Activated naive CD4-positive, alpha-beta T cell treated with anti-CD3 and anti-CD28 coated beads, Interleukin-2, amount 50 U/mL, for 24 hours (primary cell): ENCODE measurements at regions not wholly inside any gene's neighbourhood (a gene's known extent, or its start where the extent isn't known, plus 50 kb on each side); places are given as distances from the start of the nearest gene placed in this dataset.
"Not testable (repeated sequence)": the region's sequence is repeated elsewhere in the genome, so short reads cannot be mapped to it uniquely, and the experiment has no call there.

Source experiments
- H3K27ac Mint-ChIP-seq: one replicate; pipeline ENCODE4 v1.8.0; 2021; ENCODE audit warnings: mild to moderate bottlenecking, mixed read lengths
- H3K27me3 Mint-ChIP-seq: one replicate; pipeline ENCODE4 v1.8.0; 2021; ENCODE audit warnings: mixed read lengths
- H3K36me3 Mint-ChIP-seq: one replicate; pipeline ENCODE4 v1.8.0; 2021; ENCODE audit warnings: mixed read lengths
- H3K4me1 Mint-ChIP-seq: one replicate; pipeline ENCODE4 v1.8.0; 2021; ENCODE audit warnings: mixed read lengths
- H3K4me3 Mint-ChIP-seq: one replicate; pipeline ENCODE4 v1.8.0; 2021; ENCODE audit warnings: mild to moderate bottlenecking, mixed read lengths
- H3K9me3 Mint-ChIP-seq: one replicate; pipeline ENCODE4 v1.8.0; 2021; ENCODE audit warnings: mixed read lengths

GRCh38 chr11:121358760-121359159, 66.2 kb downstream of the SC5D start:
- Mint-ChIP-seq H3K27ac (no peak overlapping the region), H3K36me3 (no peaks in the 10 kb centered on the region), H3K9me3 (no peaks in the 10 kb centered on the region), H3K4me3 (no peak overlapping the region), H3K4me1 (no peaks in the 10 kb centered on the region), H3K27me3 (no peaks in the 10 kb centered on the region)

GRCh38 chr11:121359591-121359990, 67.0 kb downstream of the SC5D start:
- Mint-ChIP-seq H3K4me3 (no peak overlapping the region), H3K27me3 (no peaks in the 10 kb centered on the region), H3K9me3 (no peaks in the 10 kb centered on the region), H3K36me3 (no peaks in the 10 kb centered on the region), H3K4me1 (no peaks in the 10 kb centered on the region), H3K27ac (peak overlapping the region; percentile 23)

- H3K27me3 Mint-ChIP-seq, H3K27ac Mint-ChIP-seq, H3K9me3 Mint-ChIP-seq, H3K36me3 Mint-ChIP-seq, H3K4me3 Mint-ChIP-seq: not testable (repeated sequence)
- H3K4me1 Mint-ChIP-seq, result peaks cover 13% of the 10 kb centered on the region
These were observed 70.4 kb downstream of the SC5D start for GRCh38 chr11:121362955-121363354.

GRCh38 chr11:121365304-121365703, 72.7 kb downstream of the SC5D start:
- Mint-ChIP-seq H3K27me3 (no peaks in the 10 kb centered on the region), H3K36me3 (no peaks in the 10 kb centered on the region), H3K4me1 (peaks cover 29% of the 10 kb centered on the region), H3K9me3 (no peaks in the 10 kb centered on the region), H3K27ac (no peak overlapping the region), H3K4me3 (no peak overlapping the region)

- no peak overlapping the region for H3K4me3 Mint-ChIP-seq
- peaks cover 33% of the 10 kb centered on the region for H3K4me1 Mint-ChIP-seq
- no peaks in the 10 kb centered on the region for H3K36me3 Mint-ChIP-seq
- no peaks in the 10 kb centered on the region for H3K9me3 Mint-ChIP-seq
- no peaks in the 10 kb centered on the region for H3K27me3 Mint-ChIP-seq
- H3K27ac Mint-ChIP-seq, result no peak overlapping the region
These were observed 73.5 kb downstream of the SC5D start for GRCh38 chr11:121366038-121366437.

GRCh38 chr11:121367001-121367843, 74.7 kb downstream of the SC5D start:
- Mint-ChIP-seq H3K27ac (peak overlapping the region; percentile 83), H3K4me3 (peak overlapping the region; percentile 78), H3K27me3 (no peaks in the 10 kb centered on the region), H3K36me3 (no peaks in the 10 kb centered on the region), H3K9me3 (no peaks in the 10 kb centered on the region), H3K4me1 (peaks cover 43% of the 10 kb centered on the region)

- peaks cover 48% of the 10 kb centered on the region for H3K4me1 Mint-ChIP-seq
- peak overlapping the region; percentile 78 for H3K4me3 Mint-ChIP-seq
- H3K9me3 Mint-ChIP-seq, result no peaks in the 10 kb centered on the region
- H3K27ac Mint-ChIP-seq, result peak overlapping the region; percentile 92
- H3K27me3 Mint-ChIP-seq, result no peaks in the 10 kb centered on the region
- no peaks in the 10 kb centered on the region for H3K36me3 Mint-ChIP-seq
These were observed 75.3 kb downstream of the SC5D start for GRCh38 chr11:121367844-121368225.

GRCh38 chr11:121368364-121369240, 76.0 kb downstream of the SC5D start:
- H3K4me3 Mint-ChIP-seq, result no peak overlapping the region
- H3K9me3 Mint-ChIP-seq, result no peaks in the 10 kb centered on the region
- H3K27me3 Mint-ChIP-seq, result no peaks in the 10 kb centered on the region
- H3K36me3 Mint-ChIP-seq, result no peaks in the 10 kb centered on the region
- H3K4me1 Mint-ChIP-seq, result peaks cover 55% of the 10 kb centered on the region
- peak overlapping the region; percentile 92 for H3K27ac Mint-ChIP-seq

GRCh38 chr11:121369366-121369765, 76.8 kb downstream of the SC5D start:
- no peak overlapping the region for H3K27ac Mint-ChIP-seq
- H3K36me3 Mint-ChIP-seq, result no peaks in the 10 kb centered on the region
- no peaks in the 10 kb centered on the region for H3K27me3 Mint-ChIP-seq
- peaks cover 63% of the 10 kb centered on the region for H3K4me1 Mint-ChIP-seq
- H3K4me3 Mint-ChIP-seq, result no peak overlapping the region
- H3K9me3 Mint-ChIP-seq, result no peaks in the 10 kb centered on the region

- Mint-ChIP-seq H3K36me3 (no peaks in the 10 kb centered on the region), H3K9me3 (no peaks in the 10 kb centered on the region), H3K4me1 (peaks cover 83% of the 10 kb centered on the region), H3K27me3 (no peaks in the 10 kb centered on the region), H3K27ac (no peak overlapping the region), H3K4me3 (no peak overlapping the region)
These were observed 79.5 kb downstream of the SC5D start for GRCh38 chr11:121372028-121372427.

- H3K27ac Mint-ChIP-seq, result peak overlapping the region; percentile 46
- no peaks in the 10 kb centered on the region for H3K9me3 Mint-ChIP-seq
- H3K4me3 Mint-ChIP-seq, result peak overlapping the region; percentile 42
- H3K36me3 Mint-ChIP-seq, result no peaks in the 10 kb centered on the region
- peaks cover 80% of the 10 kb centered on the region for H3K4me1 Mint-ChIP-seq
- no peaks in the 10 kb centered on the region for H3K27me3 Mint-ChIP-seq
These were observed 79.3 kb upstream of the SORL1 start for GRCh38 chr11:121372671-121373429.

- peak overlapping the region; percentile 30 for H3K27ac Mint-ChIP-seq
- H3K27me3 Mint-ChIP-seq, result no peaks in the 10 kb centered on the region
- H3K4me3 Mint-ChIP-seq, result no peak overlapping the region
- no peaks in the 10 kb centered on the region for H3K9me3 Mint-ChIP-seq
- H3K36me3 Mint-ChIP-seq, result no peaks in the 10 kb centered on the region
- peaks cover 80% of the 10 kb centered on the region for H3K4me1 Mint-ChIP-seq
These were observed 77.7 kb upstream of the SORL1 start for GRCh38 chr11:121374286-121374985.

- Mint-ChIP-seq H3K36me3 (no peaks in the 10 kb centered on the region), H3K27me3 (no peaks in the 10 kb centered on the region), H3K4me1 (peaks cover 91% of the 10 kb centered on the region), H3K4me3 (no peak overlapping the region), H3K27ac (no peak overlapping the region), H3K9me3 (no peaks in the 10 kb centered on the region)
These were observed 76.0 kb upstream of the SORL1 start for GRCh38 chr11:121376130-121376529.

- H3K27ac Mint-ChIP-seq, result peak overlapping the region; percentile 94
- H3K4me1 Mint-ChIP-seq, result peaks cover 69% of the 10 kb centered on the region
- peak overlapping the region; percentile 61 for H3K4me3 Mint-ChIP-seq
- not testable (repeated sequence) for H3K9me3 Mint-ChIP-seq, H3K36me3 Mint-ChIP-seq, H3K27me3 Mint-ChIP-seq
These were observed 72.8 kb upstream of the SORL1 start for GRCh38 chr11:121379145-121379810.

GRCh38 chr11:121383716-121384115, 68.4 kb upstream of the SORL1 start:
- Mint-ChIP-seq H3K9me3 (no peaks in the 10 kb centered on the region), H3K4me3 (no peak overlapping the region), H3K36me3 (no peaks in the 10 kb centered on the region), H3K27ac (no peak overlapping the region), H3K4me1 (peaks cover 31% of the 10 kb centered on the region), H3K27me3 (no peaks in the 10 kb centered on the region)
